Fibroblast of mammary gland (primary cell): ENCODE measurements at regions not wholly inside any gene's neighbourhood (a gene's known extent, or its start where the extent isn't known, plus 50 kb on each side); places are given as distances from the start of the nearest gene placed in this dataset.

Experiments
- DNase-seq: peaks from one replicate; pipeline ENCODE4 v3.0.0-alpha.2; 2010; ENCODE audit warnings: low read depth
- H3K4me3 ChIP-seq: 2 replicates; pipeline ENCODE4 v1.5.1; 2011; ENCODE audit warnings: low read depth, mild to moderate bottlenecking, low read length, moderate library complexity; ENCODE audit not compliant: control insufficient read depth
- TF ChIP-seq, protein P1 (sequence below): conservative IDR thresholded peaks from 2 replicates; pipeline ENCODE4 v1.5.1; 2011; ENCODE audit warnings: low read depth, low read length, inconsistent platforms; ENCODE audit not compliant: control insufficient read depth, insufficient read depth

DNA sequence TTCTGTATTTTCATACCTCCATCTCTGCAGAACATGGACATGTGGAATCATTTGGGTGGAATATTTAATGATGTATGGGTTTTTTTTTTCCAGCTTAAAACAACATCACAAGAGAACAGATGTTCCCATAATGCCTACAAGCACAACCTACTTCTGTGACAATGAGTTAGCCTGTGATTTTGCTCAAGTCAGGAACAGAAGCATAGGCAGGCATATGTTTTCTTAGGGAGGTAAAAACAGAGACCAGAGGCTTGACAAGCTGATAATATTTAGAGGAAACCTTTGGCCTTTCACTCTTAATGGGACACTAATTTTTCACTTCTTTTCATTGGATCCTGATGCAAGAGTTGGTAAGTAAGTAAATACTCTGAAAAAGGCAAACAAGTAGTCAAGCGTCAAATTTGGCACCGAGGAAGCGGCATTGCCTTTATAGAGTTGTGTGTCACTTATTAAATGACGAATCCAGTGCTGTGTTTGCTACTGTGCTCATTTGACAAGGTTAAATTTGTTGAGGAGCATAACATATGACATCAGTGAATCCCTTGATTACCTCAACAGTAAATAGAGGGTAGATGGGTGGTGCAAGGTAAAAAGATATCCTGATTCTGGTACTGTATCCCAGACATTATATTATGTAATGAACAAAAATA is 66.7 kb upstream of the RBMS3 start:
- DNase-seq, result no peak
- TF ChIP-seq, protein P1, sequence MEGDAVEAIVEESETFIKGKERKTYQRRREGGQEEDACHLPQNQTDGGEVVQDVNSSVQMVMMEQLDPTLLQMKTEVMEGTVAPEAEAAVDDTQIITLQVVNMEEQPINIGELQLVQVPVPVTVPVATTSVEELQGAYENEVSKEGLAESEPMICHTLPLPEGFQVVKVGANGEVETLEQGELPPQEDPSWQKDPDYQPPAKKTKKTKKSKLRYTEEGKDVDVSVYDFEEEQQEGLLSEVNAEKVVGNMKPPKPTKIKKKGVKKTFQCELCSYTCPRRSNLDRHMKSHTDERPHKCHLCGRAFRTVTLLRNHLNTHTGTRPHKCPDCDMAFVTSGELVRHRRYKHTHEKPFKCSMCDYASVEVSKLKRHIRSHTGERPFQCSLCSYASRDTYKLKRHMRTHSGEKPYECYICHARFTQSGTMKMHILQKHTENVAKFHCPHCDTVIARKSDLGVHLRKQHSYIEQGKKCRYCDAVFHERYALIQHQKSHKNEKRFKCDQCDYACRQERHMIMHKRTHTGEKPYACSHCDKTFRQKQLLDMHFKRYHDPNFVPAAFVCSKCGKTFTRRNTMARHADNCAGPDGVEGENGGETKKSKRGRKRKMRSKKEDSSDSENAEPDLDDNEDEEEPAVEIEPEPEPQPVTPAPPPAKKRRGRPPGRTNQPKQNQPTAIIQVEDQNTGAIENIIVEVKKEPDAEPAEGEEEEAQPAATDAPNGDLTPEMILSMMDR, result no peak
- no peak overlapping the region for H3K4me3 ChIP-seq

DNA sequence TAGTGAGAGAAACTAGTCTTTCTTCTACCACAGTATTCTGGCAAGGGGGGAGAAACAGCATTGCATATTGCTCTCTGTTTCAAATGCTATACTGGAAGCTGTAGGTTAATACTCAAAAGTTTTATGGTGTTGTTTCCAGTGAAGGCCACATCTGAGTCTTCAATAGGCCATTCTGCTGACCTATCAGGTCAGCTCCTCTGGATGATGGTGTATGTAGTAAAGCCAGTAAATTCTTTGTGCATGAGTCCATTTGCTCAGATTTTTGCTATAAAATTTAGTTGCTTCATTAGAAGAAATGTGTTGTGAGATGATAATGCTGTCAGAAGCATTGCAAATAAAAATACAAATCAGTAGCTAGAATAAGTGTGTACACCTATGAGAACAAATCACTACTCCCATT is 64.9 kb upstream of the RBMS3 start:
- DNase-seq, result peak; percentile 28
- TF ChIP-seq, protein P1, result no peak

DNA sequence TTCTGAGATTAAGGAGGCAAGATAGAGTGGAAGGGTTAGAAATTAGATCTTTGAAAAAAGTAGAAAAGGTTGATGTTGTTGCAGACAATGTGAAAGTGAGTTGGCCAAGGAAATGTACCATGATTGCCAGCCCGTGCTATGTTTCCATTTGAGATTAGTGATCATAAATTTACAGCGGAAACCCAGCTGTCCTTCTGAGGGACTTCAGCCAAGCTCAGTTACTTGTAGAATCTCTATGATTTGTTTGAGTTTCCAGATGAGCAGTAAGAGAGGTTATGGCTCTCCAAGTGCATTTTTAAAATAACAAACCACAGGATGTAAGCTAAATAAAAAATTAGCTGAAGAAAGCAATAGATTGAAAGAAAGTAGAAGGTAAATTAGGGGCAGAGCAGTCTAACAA is 54.2 kb upstream of the RBMS3 start:
- H3K4me3 ChIP-seq, result no peak overlapping the region
- TF ChIP-seq, protein P1, result no peak
- peak; percentile 10 for DNase-seq

More for the DNA sequence above, 64.9 kb upstream of the RBMS3 start:
- H3K4me3 ChIP-seq, result no peak overlapping the region

DNA sequence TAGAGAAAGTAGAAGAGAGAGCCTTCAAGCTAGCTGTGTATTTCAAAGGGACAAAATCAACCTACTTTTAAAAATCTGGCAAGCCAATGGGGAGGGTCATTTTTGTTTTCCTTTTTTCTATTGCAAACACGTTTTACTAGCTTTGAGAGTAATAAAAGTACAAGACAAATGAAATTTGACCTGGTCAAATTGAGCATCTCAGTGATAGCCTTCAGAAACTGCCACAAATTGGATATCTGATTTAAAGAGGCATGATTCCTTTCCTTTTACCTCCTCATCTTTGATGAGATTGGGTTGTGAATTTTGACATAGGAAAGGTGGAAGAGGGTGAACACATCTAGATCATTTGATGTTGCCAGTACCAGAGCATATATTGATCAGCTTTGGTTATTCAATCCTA is 53.6 kb upstream of the RBMS3 start:
- no peak for DNase-seq
- TF ChIP-seq, protein P1, result no peak
- H3K4me3 ChIP-seq, result no peak overlapping the region
